ENCODE measurements at regions not wholly inside any gene's neighbourhood (a gene's known extent, or its start where the extent isn't known, plus 50 kb on each side); places are given as distances from the start of the nearest gene placed in this dataset.

DNA sequence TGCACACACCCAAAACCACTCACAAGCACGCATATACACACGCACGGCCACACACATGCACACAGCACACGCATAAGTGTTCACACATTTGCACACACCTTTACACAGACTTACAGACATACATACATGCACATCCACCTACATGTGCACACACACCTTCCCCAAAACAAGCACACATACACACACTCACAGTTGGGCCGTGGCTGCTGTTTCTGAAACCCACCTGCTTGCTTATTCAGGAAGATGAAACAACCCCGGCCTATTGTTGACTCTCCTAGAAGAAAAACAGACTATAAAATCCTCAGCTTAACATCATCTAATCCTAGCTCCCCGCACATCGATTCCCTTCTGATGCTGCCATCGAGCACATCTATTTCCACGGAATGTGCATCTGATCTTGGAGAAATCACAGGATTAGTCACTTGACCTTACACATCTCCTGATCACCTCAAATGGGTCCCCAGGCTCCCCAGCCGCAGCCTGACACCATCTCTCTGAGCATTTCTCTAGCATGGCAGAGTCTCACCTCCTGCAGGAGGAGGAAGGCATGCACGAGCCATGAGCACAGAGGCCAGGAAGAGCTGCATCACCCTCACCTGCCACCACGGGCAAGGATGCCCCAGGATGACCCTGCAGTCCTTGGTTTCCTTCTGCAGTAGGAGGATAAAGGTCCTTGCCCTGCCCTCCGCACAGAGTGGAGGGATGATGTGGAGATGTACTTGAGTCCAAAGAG is 105.8 kb upstream of the CDH5 start:
- DNase-seq (ENCODE audit: low read depth) = no peak
- no peak overlapping the region for H3K4me3 ChIP-seq (ENCODE audit: low read depth, low read length)
- no peak for TF ChIP-seq CTCF (IDR thresholded peaks at IDR 0.05; ENCODE audit: low read depth, low read length, missing control alignments)
- in situ Hi-C loops (cut with HindIII; ENCODE audit: low sequenced_read_pairs) = loop anchor here (25.0 kb wide), 1 partner anchor 1148 kb away; the partner anchor contains the start of gene CDH11

GRCh38 chr16:66258916-66259845 is 107.3 kb upstream of the CDH5 start:
- H3K4me3 ChIP-seq (ENCODE audit: low read depth, low read length) = no peak overlapping the region
- TF ChIP-seq CTCF (IDR thresholded peaks at IDR 0.05; ENCODE audit: low read depth, low read length, missing control alignments) = no peak
- no peak for DNase-seq (ENCODE audit: low read depth)
- in situ Hi-C loops (cut with HindIII; ENCODE audit: low sequenced_read_pairs) = loop anchor here (25.0 kb wide), 1 partner anchor 1147 kb away; the partner anchor contains the start of gene CDH11

- no peak for TF ChIP-seq CTCF (IDR thresholded peaks at IDR 0.05; ENCODE audit: low read depth, low read length, missing control alignments)
- in situ Hi-C loops (cut with HindIII; ENCODE audit: low sequenced_read_pairs) = loop anchor here (25.0 kb wide), 1 partner anchor 1145 kb away; the partner anchor contains the start of gene CDH11
- no peak overlapping the region for H3K4me3 ChIP-seq (ENCODE audit: low read depth, low read length)
- DNase-seq (ENCODE audit: low read depth) = no peak
Observed at GRCh38 chr16:66256919-66257318, 109.6 kb upstream of the CDH5 start.

GRCh38 chr16:66255647-66256046 is 110.8 kb upstream of the CDH5 start:
- no peak for TF ChIP-seq CTCF (IDR thresholded peaks at IDR 0.05; ENCODE audit: low read depth, low read length, missing control alignments)
- in situ Hi-C loops (cut with HindIII; ENCODE audit: low sequenced_read_pairs) = loop anchor here (25.0 kb wide), 1 partner anchor 1143 kb away; the partner anchor contains the start of gene CDH11
- no peak overlapping the region for H3K4me3 ChIP-seq (ENCODE audit: low read depth, low read length)
- DNase-seq (ENCODE audit: low read depth) = no peak

DNA sequence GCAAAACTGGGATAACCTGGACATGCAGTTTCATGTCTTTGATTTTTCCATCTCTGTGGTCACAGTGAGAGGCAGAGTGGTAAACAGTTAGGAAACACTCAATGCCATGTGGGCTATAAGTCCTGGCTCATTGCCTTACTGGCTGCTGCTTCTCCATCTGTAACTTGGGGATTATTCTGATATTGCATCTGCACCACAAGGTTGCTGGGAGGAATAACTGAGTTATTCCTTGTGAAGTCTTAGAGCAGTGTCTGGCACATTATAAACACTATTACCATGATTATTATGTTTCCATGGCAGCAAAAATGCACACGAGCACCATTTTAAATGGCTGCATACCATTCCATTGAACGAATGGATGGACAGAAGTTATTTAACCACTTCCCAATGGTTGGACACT is 111.7 kb upstream of the CDH5 start:
- in situ Hi-C loops (cut with HindIII; ENCODE audit: low sequenced_read_pairs) = loop anchor here (25.0 kb wide), 1 partner anchor 1142 kb away; the partner anchor contains the start of gene CDH11
- no peak for TF ChIP-seq CTCF (IDR thresholded peaks at IDR 0.05; ENCODE audit: low read depth, low read length, missing control alignments)
- peak; percentile 59 for DNase-seq (ENCODE audit: low read depth)

DNA sequence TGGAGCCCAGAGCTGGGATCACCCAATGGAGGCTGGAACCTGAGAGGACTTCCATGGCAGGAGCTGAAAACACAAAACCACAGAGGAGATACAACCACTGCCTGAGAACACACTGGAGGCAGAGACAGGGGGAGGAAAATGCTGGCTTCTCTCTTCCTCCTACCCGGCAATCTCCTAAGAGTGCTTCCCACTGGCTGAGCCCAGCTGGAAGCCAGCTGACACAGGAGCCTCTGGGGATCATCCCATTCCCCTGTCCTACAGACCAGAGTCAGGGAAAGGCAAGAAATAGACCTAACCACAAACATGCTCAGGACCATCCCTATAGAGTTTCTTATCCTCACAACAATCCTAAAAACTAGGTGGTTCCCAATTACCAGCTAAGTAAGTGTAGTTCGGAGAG is 112.4 kb upstream of the CDH5 start:
- DNase-seq (ENCODE audit: low read depth) = no peak
- no peak for TF ChIP-seq CTCF (IDR thresholded peaks at IDR 0.05; ENCODE audit: low read depth, low read length, missing control alignments)
- H3K4me3 ChIP-seq (ENCODE audit: low read depth, low read length) = no peak overlapping the region
- in situ Hi-C loops (cut with HindIII; ENCODE audit: low sequenced_read_pairs) = loop anchor here (25.0 kb wide), 1 partner anchor 1142 kb away; the partner anchor contains the start of gene CDH11

More for the DNA sequence above, 111.7 kb upstream of the CDH5 start:
- H3K4me3 ChIP-seq (ENCODE audit: low read depth, low read length) = no peak overlapping the region

Measured in astrocyte of the cerebellum (primary cell).